GM19240 (cell line): ENCODE measurements at regions not wholly inside any gene's neighbourhood (a gene's known extent, or its start where the extent isn't known, plus 50 kb on each side); places are given as distances from the start of the nearest gene placed in this dataset.

ENCODE experiments used
- DNase-seq: peaks from one replicate; pipeline ENCODE4 v3.0.0; 2011; ENCODE audit warnings: low spot score; ENCODE audit not compliant: insufficient read length

GRCh38 chr3:102079809-102080197 is 230.5 kb downstream of the NFKBIZ start:
- DNase-seq: no peak

- no peak for DNase-seq
These were observed 232.4 kb downstream of the NFKBIZ start for GRCh38 chr3:102081572-102082289.

- no peak for DNase-seq
These were observed 234.2 kb downstream of the NFKBIZ start for GRCh38 chr3:102083473-102083872.

GRCh38 chr3:102084006-102084405 is 234.7 kb downstream of the NFKBIZ start:
- no peak for DNase-seq

- DNase-seq: no peak
These were observed 235.4 kb downstream of the NFKBIZ start for GRCh38 chr3:102084704-102085103.

- DNase-seq: no peak
These were observed 236.3 kb downstream of the NFKBIZ start for GRCh38 chr3:102085431-102086176.

- DNase-seq: no peak
These were observed 237.9 kb downstream of the NFKBIZ start for GRCh38 chr3:102087236-102087635.

- no peak for DNase-seq
These were observed 239.9 kb downstream of the NFKBIZ start for GRCh38 chr3:102089239-102089638.

GRCh38 chr3:102089904-102090720 is 240.8 kb downstream of the NFKBIZ start:
- DNase-seq: no peak

- no peak for DNase-seq
These were observed 241.4 kb downstream of the NFKBIZ start for GRCh38 chr3:102090721-102091045.

GRCh38 chr3:102091358-102091757 is 242.0 kb downstream of the NFKBIZ start:
- DNase-seq: no peak

- no peak for DNase-seq
These were observed 243.5 kb downstream of the NFKBIZ start for GRCh38 chr3:102092617-102093466.

GRCh38 chr3:102094506-102094905 is 245.2 kb downstream of the NFKBIZ start:
- DNase-seq: no peak

- DNase-seq: no peak
These were observed 246.1 kb downstream of the NFKBIZ start for GRCh38 chr3:102095383-102095782.

- no peak for DNase-seq
These were observed 246.8 kb downstream of the NFKBIZ start for GRCh38 chr3:102096066-102096465.

GRCh38 chr3:102098130-102098885 is 249.0 kb downstream of the NFKBIZ start:
- DNase-seq: no peak

- no peak for DNase-seq
These were observed 250.6 kb downstream of the NFKBIZ start for GRCh38 chr3:102099913-102100312.

- no peak for DNase-seq
These were observed 253.1 kb downstream of the NFKBIZ start for GRCh38 chr3:102102394-102102793.

- no peak for DNase-seq
These were observed 254.7 kb downstream of the NFKBIZ start for GRCh38 chr3:102104033-102104432.

GRCh38 chr3:102105193-102105592 is 255.9 kb downstream of the NFKBIZ start:
- no peak for DNase-seq
